Stomach (tissue), 4 donors: ENCODE measurements at regions not wholly inside any gene's neighbourhood (a gene's known extent, or its start where the extent isn't known, plus 50 kb on each side); places are given as distances from the start of the nearest gene placed in this dataset.

ENCODE experiments used
- CTCF ChIP-seq, 7 experiments: fragments of 450-650 bp in 4 of 7; fragments of 200-600 bp in 3 of 7; sonication (generic) in 3 of 7; IDR thresholded peaks; one replicate each; pipeline ENCODE4 v1.5.1; 2016 to 2019; ENCODE audit warnings: antibody characterized with exemption in 7 of 7, control low read depth in 2 of 7, mild to moderate bottlenecking in 1 of 7
- POLR2A ChIP-seq, 4 donors: fragments of 450-650 bp; IDR thresholded peaks; one replicate each; pipeline ENCODE4 v1.6.1; 2016; ENCODE audit warnings: antibody characterized with exemption in 4 of 4, control low read depth in 2 of 4, mild to moderate bottlenecking in 1 of 4, moderate library complexity in 1 of 4

GRCh38 chr2:122805346-122805745, 1049.9 kb downstream of the TSN start:
- TF ChIP-seq CTCF (IDR thresholded peaks at IDR 0.05), result no peak
- no peak for TF ChIP-seq POLR2A (IDR thresholded peaks at IDR 0.05)
